A204.1 (cell line): ENCODE measurements at regions not wholly inside any gene's neighbourhood (a gene's known extent, or its start where the extent isn't known, plus 50 kb on each side); places are given as distances from the start of the nearest gene placed in this dataset.
"Not testable (repeated sequence)": the region's sequence is repeated elsewhere in the genome, so short reads cannot be mapped to it uniquely, and the experiment has no call there.

Experiments
- FAIRE-seq: peaks from 2 replicates; lab custom pipeline; 2012; peaks lifted over from hg19 to GRCh38; lab: Jason Lieb, UNC

- FAIRE-seq: no peak
Observed at GRCh38 chr13:34167347-34167746, 349.4 kb downstream of the RFC3 start.

DNA sequence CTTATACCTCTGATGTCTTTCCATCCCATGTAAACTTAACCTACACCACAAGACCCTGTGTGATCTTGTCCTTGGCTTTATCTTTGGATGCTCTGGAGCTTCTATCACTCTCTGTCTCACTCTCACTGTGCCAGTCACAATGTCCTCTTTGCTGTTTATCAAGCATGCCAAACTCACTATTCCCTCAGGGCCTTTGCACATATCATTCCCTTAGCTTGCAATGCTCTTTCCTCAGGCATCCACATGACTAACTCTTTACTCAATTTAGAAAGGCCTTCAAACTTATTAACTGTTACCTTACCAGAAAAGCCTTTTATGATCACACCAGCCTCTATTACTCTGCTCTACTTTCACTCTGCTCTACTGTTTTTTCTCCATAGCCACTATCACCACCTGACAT lies 354.1 kb downstream of the RFC3 start:
- no peak for FAIRE-seq

GRCh38 chr13:34174671-34175145 lies 356.8 kb downstream of the RFC3 start:
- FAIRE-seq: no peak

- no peak for FAIRE-seq
Observed at GRCh38 chr13:34175551-34175950, 357.6 kb downstream of the RFC3 start.

GRCh38 chr13:34176633-34177032 lies 358.7 kb downstream of the RFC3 start:
- FAIRE-seq: no peak

DNA sequence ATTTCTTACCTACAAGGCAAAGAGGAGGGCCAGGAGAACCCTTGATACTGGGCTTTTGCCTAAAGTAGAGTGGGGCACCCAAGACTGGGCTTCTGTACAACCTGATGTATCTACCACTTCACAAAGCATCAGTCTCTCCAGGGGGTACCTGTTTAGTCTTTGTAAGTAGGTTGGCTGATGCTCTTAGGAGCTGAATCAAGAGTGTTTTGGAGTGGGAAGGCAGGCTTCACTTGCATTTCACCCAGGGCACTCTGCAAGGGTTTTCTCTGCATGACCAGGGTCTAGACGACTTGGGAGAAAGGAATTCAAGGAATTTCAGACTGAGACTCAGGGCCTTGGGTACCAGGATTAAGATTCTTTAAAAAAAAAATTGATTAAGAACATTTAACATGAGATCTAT lies 361.5 kb downstream of the RFC3 start:
- no peak for FAIRE-seq

- FAIRE-seq: no peak
Observed at GRCh38 chr13:34179927-34180326, 362.0 kb downstream of the RFC3 start.

DNA sequence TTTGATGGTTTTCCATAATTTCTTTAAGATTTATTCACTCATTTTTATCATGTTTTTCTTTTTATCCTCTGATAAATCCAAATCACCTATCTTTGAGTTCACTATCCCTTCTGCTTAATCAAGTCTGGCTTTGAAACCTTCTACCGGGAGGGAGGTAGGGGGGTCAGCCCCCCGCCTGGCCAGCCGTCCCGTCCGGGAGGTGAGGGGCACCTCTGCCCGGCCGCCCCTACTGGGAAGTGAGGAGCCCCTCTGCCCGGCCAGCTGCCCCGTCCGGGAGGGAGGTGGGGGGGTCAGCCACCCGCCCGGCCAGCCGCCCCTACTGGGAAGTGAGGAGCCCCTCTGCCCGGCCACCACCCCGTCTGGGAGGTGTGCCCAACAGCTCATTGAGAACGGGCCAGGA lies 363.3 kb downstream of the RFC3 start:
- not testable (repeated sequence) for FAIRE-seq

DNA sequence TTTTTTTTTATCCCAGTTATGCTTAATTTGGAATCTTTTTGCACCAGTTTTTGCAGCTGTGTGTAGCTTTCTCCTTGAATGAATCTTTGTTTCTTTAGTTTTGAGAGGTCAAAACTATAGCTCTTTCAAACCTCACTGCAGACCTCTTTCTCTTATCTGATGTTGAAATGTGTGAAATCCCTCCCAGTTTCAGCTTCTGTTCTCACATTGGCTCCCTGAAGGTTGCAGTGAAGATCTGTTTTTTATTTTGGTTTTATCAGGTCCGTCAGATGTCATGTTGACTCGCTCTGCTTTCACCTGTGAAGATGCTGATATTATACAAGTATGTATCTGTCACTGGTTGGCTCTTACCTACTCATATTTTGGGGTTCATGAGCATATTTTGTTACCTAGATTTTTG lies 372.0 kb downstream of the RFC3 start:
- FAIRE-seq: no peak

GRCh38 chr13:34201050-34201913 lies 383.3 kb downstream of the RFC3 start:
- no peak for FAIRE-seq

DNA sequence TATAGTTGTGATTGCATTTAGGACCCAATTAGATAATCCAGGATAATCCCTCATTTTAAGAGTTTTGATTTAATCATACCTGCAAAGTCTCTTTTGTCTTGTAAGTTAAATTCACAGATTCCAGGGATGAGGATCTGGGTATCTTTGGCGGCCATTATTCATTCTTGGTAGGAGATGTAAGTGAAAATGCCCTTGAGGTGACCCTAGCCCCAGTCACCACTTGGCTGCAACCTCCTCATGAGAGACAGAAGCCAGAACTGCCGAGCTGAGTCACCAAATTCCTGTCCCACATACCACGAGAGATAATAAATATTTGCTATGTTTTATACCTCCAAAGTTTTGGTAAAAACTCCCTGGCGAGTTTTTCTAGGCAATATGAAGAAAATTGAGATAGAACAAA lies 389.4 kb downstream of the RFC3 start:
- no peak for FAIRE-seq

GRCh38 chr13:34207872-34208271 lies 389.9 kb downstream of the RFC3 start:
- no peak for FAIRE-seq

DNA sequence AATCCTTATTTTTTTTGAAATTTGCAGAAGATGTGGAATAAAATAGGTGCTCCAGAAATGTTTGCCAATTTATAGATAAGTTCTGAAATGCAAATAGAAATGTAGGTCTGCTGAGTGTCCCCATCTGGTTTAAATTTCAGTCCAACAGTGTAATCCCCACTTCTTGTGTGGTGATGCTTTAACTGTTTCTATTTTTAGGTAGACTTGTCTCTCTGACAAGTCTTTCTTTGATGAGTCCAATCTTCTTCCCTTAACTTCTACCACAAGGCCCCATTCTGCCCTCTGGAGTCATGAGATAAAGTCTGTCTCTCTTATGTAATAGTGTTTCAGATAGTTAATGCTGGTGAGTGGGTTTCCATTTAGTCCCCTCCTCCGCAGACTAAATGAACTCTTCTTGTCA lies 390.4 kb downstream of the RFC3 start:
- no peak for FAIRE-seq

DNA sequence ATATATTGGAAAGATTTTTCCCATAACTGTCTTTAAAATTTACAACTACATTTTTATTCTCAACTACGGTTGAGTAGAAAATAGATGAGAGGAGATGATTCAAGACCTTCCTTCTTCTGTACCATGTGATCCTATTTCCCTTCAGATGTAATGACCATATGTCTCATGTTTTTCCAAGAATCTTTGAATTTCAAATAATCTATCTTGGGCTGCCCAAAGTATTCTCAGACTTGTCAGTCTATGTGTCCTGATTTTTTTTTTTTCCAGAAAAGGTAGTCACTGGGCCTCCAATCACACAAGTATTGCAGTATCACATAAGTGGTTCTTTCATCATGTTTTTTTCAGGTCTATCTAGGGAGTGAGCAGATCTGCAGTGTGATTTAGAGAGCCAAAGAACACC lies 392.4 kb downstream of the RFC3 start:
- no peak for FAIRE-seq

GRCh38 chr13:34214686-34215085 lies 396.7 kb downstream of the RFC3 start:
- no peak for FAIRE-seq

GRCh38 chr13:34216256-34216655 lies 398.3 kb downstream of the RFC3 start:
- no peak for FAIRE-seq

DNA sequence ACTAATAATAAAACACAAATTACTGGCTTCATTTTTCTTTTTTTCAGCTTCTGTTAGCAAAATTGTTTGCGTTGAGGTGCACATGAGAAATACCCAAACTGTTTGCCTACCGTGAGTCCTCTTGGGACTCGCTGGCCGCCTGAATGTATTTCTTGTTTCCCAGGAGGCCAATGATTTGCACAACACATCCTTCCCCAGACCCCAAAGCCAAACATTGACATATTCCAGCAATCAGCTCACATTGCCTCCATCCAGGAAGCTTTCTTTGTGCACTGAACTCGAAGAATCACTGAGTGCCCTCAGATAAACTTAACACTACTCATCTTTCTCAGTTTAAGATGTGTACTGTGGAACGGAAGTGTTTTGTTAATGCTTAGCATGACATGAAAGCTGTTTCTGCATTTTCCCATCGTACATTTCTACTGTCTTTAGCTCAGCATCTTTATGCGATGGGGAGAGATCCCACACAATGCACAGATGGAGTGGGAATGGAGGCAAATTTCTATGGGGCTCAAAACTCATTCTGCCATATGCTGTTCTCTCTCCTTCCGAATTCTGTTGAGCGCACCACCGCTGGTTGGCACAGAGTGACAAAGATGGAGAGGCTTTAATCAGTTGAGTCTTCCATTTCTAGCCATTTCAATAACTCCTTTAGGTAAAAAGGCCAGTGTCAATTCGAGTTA lies 399.5 kb downstream of the RFC3 start:
- no peak for FAIRE-seq

DNA sequence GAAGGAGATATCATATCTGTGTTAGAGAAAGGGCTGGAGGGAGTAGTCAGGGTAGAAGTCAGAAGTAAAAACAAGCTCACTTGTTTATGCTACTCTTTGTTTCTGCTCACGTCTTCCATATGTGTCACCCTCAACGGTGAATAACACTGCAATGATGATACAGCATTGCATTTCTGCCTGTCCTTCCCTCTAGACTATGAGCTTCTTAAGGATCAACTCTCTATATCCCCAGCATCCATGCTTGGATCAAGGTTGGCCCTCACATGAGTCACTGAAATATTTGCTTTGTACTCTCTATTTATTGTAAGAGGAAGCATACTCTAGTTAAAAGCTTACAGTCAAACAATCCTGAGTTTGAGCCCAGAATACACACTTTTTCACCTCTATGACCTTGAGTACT lies 406.0 kb downstream of the RFC3 start:
- FAIRE-seq: no peak

DNA sequence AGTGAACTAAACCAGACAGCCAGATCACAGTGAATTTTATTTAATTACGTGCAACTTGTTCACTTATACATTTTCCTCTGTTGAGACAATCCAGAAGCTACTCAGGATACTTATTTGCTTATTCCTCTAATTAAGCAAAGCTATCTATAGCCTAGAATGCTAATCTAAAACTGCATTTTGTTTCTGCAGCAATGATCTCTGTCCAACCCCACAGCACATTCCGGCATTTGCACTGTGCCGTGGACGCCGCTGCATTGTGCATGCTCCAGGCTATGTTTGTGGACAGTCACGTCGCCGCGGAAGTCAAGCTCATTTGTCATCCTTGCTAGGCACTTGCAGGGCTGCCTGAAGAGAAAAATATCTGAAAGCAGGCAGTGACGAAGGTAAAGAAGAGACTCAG lies 406.9 kb downstream of the RFC3 start:
- FAIRE-seq: no peak

DNA sequence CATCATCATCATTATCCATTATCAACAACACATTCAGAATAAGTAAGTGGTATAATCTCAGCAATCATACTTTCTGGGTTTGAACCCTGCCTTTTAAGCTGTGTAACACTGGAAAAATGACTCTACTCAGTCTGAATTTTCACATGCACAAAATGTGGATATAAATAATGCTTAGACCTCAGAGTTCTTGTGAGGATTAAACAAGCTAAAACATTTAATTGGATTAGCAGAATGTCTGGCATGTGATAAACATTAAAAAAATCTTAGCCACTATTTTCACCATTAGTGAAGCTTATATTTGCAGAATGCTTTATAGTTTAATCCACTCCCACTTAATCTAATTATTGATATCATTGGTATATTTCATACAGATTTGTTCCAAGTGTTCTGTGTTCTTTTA lies 412.3 kb downstream of the RFC3 start:
- no peak for FAIRE-seq

DNA sequence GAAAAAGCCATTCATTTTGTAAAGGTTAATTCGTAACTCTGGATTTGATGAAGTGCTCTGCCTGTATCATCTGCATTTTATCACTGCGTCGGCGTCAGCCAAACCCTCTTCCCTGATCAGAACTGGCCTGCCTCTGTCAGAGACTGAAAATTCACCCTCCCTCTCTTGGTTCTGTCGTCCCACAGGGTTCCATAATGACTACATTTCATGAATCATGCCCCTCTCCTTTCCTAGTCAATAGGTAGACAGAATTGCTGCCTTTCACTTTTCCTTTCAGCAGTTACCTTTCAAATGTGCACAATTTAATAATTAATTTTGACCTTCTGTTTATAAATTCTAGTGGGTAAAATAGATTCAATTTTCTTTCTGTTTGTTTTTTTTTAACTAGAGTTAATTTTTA lies 423.4 kb downstream of the RFC3 start:
- no peak for FAIRE-seq

GRCh38 chr13:34243403-34243802 lies 425.5 kb downstream of the RFC3 start:
- no peak for FAIRE-seq

- FAIRE-seq: no peak
Observed at GRCh38 chr13:34246511-34246910, 428.6 kb downstream of the RFC3 start.

DNA sequence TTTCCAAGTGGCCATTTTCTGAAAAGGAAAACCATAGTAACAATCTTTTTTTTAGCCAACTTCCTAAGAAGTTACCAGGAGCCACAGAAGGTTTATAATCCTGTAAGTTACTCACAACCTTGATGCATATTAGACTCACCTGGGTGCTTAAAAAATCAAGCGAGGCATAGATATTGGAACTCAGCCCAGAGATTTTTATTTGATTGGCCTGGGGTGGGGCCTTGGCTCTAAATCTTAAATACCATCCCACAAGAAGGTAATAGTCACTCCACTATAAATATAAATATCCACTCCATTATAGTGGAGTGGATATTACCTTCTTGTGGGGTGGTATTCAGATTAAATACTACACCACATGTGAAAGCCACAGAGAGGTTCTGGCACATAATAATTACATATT lies 429.6 kb downstream of the RFC3 start:
- FAIRE-seq: no peak
